Stomach smooth muscle (tissue), 2 donors: ENCODE measurements at regions not wholly inside any gene's neighbourhood (a gene's known extent, or its start where the extent isn't known, plus 50 kb on each side); places are given as distances from the start of the nearest gene placed in this dataset.
"Not testable (repeated sequence)": the region's sequence is repeated elsewhere in the genome, so short reads cannot be mapped to it uniquely, and the experiment has no call there.

Source experiments
- H3K27ac ChIP-seq: one replicate; pipeline ENCODE4 v1.7.0; 2013; ENCODE audit warnings: mild to moderate bottlenecking, low read length, inconsistent platforms
- H3K27me3 ChIP-seq, 2 donors: one replicate each; pipeline ENCODE4 v1.7.0; 2013; ENCODE audit warnings: low read length in 2 of 2; ENCODE audit not compliant: insufficient read depth in 2 of 2, control insufficient read depth in 1 of 2
- H3K36me3 ChIP-seq, 2 donors: one replicate each; pipeline ENCODE4 v1.7.0; 2013; ENCODE audit warnings: low read length in 2 of 2; ENCODE audit not compliant: control insufficient read depth in 2 of 2, insufficient read depth in 2 of 2
- H3K4me1 ChIP-seq: one replicate; pipeline ENCODE4 v1.7.0; 2013; ENCODE audit warnings: low read length; ENCODE audit not compliant: control insufficient read depth, insufficient read depth
- H3K4me3 ChIP-seq, 2 donors: one replicate each; pipeline ENCODE4 v1.7.0; 2013; ENCODE audit warnings: low read length in 2 of 2
- H3K9ac ChIP-seq, 2 donors: one replicate each; pipeline ENCODE4 v1.7.0; 2013; ENCODE audit warnings: low read length in 2 of 2, mild to moderate bottlenecking in 1 of 2
- H3K9me3 ChIP-seq, 2 donors: one replicate each; pipeline ENCODE4 v1.7.0; 2013; ENCODE audit warnings: low read length in 2 of 2; ENCODE audit not compliant: control insufficient read depth in 2 of 2
- donor health status: healthy.
- donor health status: Pancreatic carcinoma.

DNA sequence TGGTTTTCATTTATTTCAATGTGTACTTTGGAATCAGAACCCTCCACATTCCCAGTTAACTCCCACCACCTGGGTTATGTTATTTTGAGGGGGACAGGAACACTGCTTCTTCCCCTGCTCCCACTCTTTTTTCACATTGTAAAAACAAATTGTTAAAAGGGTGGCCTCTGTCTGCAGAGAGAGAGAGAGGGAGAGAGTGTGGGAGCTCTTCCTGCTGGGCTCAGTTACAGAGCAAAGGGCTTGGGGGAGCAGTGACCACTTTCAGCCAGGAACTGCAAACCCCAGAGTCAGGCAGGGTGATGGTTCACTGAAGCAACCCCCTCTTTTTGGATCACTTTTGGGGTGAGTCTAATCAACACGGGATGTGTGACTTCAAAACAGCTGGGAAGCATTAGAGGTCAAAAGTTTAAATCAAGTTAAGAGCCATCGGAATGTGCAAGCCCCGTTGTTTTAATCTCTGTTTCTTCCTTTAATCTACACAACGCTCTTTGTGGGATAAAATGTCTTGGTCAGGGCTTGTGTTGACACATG, 577.0 kb upstream of the CDH11 start:
- H3K9me3 ChIP-seq = no peaks in the 10 kb centered on the region
- no peak overlapping the region for H3K4me3 ChIP-seq
- H3K9ac ChIP-seq = no peak overlapping the region
- H3K4me1 ChIP-seq = no peaks in the 10 kb centered on the region
- H3K27me3 ChIP-seq = no peaks in the 10 kb centered on the region
- H3K27ac ChIP-seq = no peak overlapping the region
- H3K36me3 ChIP-seq = no peaks in the 10 kb centered on the region

DNA sequence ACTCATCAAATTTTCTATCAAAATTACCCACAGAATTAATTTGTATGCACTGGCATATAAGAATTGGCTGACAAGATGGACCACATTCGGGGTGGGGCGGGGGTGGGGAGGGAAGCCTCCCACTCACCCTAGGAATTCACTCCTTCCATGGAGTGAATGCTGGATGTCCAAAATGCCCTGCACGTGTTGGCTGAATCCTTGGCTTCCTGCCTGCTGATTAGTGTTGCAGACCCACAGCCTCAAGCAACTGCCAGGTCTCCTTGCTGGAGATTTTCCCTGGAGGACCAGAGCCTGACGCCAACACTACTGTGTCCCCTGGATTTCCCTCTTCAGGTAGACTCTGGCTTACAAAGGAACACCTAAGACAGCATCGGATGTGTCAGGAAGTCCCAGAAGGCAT, 575.7 kb upstream of the CDH11 start:
- Histone ChIP-seq H3K9ac (no peak overlapping the region), H3K36me3 (no peaks in the 10 kb centered on the region), H3K4me1 (no peaks in the 10 kb centered on the region), H3K9me3 (no peaks in the 10 kb centered on the region), H3K27ac (no peak overlapping the region), H3K27me3 (no peaks in the 10 kb centered on the region), H3K4me3 (no peak overlapping the region)

GRCh38 chr16:65697065-65697464, 575.2 kb upstream of the CDH11 start:
- Histone ChIP-seq H3K27ac (no peak overlapping the region), H3K27me3 (no peaks in the 10 kb centered on the region), H3K4me3 (no peak overlapping the region), H3K36me3 (no peaks in the 10 kb centered on the region), H3K4me1 (no peaks in the 10 kb centered on the region), H3K9ac (no peak overlapping the region), H3K9me3 (no peaks in the 10 kb centered on the region)

GRCh38 chr16:65691846-65692245, 570.0 kb upstream of the CDH11 start:
- not testable (repeated sequence) for H3K36me3 ChIP-seq, H3K4me1 ChIP-seq, H3K27ac ChIP-seq, H3K27me3 ChIP-seq, H3K9me3 ChIP-seq, H3K9ac ChIP-seq, H3K4me3 ChIP-seq

DNA sequence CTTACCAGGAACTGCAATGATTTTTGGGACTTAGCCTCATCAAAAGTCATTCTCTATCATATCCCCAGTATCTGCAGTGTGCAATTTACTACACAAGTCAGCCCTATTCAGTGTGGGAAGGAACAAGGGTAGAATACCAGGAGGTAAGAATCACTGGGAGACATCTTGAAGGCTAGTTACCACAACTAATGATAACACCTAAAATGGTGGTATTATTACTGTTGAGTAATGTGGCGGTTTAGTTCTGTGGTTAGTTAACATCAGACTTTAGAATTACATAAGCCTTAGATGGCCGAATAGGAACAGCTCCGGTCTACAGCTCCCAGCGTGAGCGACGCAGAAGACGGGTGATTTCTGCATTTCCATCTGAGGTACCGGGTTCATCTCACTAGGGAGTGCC, 567.9 kb upstream of the CDH11 start:
- Histone ChIP-seq H3K27me3 (no peaks in the 10 kb centered on the region), H3K4me1 (no peaks in the 10 kb centered on the region), H3K27ac (no peak overlapping the region), H3K9me3 (no peaks in the 10 kb centered on the region), H3K9ac (no peak overlapping the region), H3K4me3 (no peak overlapping the region), H3K36me3 (no peaks in the 10 kb centered on the region)

- no peak overlapping the region for H3K27ac ChIP-seq
- H3K27me3 ChIP-seq = no peaks in the 10 kb centered on the region
- no peak overlapping the region for H3K9ac ChIP-seq
- H3K36me3 ChIP-seq = no peaks in the 10 kb centered on the region
- no peaks in the 10 kb centered on the region for H3K9me3 ChIP-seq
- no peaks in the 10 kb centered on the region for H3K4me1 ChIP-seq
- H3K4me3 ChIP-seq = no peak overlapping the region
Measured at GRCh38 chr16:65688301-65688700, 566.4 kb upstream of the CDH11 start.

DNA sequence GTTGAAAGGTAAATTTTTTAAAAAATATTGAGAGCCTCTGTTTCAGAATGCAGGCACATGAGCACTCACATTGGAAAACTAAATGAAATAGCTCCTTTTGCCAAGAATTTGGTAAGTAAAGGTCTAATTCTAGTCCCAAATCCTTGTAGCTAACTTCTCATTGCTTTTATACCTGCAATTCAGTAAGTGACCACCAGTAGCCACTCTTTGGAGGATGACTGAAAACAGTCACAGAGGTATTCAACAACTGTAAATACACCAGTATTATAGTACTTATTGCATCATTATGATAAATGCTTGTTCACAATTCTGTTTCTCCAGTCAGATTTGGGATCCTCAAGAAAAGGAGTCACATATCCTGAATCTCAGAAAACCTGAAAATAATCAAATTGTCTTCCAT, 562.4 kb upstream of the CDH11 start:
- H3K27ac ChIP-seq = no peak overlapping the region
- no peak overlapping the region for H3K4me3 ChIP-seq
- H3K9me3 ChIP-seq = peaks cover 0 to 5% of the 10 kb centered on the region in 2 donors
- no peaks in the 10 kb centered on the region for H3K27me3 ChIP-seq
- no peaks in the 10 kb centered on the region for H3K36me3 ChIP-seq
- no peak overlapping the region for H3K9ac ChIP-seq
- H3K4me1 ChIP-seq = no peaks in the 10 kb centered on the region

DNA sequence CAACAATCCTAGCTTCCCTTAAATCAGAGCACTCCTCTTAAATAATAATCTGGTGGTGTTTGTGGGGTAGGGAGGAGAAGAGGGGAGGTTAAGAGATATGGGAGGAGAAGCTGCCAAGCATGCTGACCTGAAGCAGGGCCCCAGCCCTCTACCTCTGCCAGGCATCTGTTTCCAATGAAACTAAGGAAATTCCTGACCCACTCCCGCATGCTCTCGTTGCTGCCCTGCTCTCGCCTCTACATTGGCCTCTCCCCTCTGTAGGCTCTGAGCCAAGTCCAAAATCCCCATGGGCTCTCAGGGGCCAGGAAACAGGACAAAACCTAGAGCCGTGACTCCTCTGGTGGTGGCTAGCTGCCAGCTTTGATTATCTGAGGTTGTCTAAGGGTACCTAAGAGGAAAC, 559.5 kb upstream of the CDH11 start:
- Histone ChIP-seq H3K4me3 (no peak overlapping the region), H3K27me3 (no peaks in the 10 kb centered on the region), H3K9me3 (peaks cover 0 to 5% of the 10 kb centered on the region in 2 donors), H3K36me3 (no peaks in the 10 kb centered on the region), H3K9ac (no peak overlapping the region), H3K27ac (no peak overlapping the region), H3K4me1 (no peaks in the 10 kb centered on the region)

DNA sequence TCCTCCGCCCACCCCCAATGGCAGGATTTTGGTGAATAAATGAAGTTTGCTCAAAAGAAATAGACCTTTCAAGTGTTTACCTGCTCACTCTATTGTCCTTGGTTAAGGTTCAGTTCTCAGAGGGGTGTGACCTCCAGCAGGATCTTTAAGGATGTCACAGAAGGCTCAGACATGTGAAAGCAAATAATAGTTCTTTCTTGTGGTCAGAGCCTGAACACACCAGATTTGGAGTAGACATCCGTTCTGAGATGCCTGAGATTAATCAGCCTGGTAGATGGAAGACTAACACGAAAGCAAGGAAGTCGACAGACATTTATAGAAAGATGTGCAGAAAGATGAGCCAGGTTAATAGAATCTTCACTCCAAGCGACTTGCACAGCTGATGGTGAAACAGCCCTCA, 557.9 kb upstream of the CDH11 start:
- Histone ChIP-seq H3K9me3 (peaks cover 0 to 5% of the 10 kb centered on the region in 2 donors), H3K27ac (no peak overlapping the region), H3K36me3 (no peaks in the 10 kb centered on the region), H3K9ac (no peak overlapping the region), H3K4me1 (no peaks in the 10 kb centered on the region), H3K27me3 (no peaks in the 10 kb centered on the region), H3K4me3 (no peak overlapping the region)

DNA sequence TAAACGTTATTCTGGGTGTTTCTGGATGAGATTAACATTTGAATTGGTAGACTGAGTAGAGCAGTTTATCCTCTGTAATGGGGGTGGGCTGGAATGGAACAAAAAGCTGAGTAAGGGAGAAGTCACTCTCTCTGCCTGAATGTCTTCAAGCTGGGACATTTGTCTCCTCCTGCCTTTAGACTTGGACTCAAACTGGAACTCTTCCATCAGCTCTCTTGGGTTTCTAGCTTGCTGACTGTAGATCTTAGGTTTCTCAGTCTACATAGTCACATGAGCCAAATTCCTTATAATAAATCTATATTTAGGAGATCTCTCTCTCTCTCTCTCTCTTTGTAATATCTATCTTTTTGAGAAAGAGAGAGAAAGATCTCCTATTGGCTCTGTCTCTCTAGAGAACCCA, 553.3 kb upstream of the CDH11 start:
- Histone ChIP-seq H3K4me3 (no peak overlapping the region), H3K9me3 (peaks cover 0 to 4% of the 10 kb centered on the region in 2 donors), H3K36me3 (no peaks in the 10 kb centered on the region), H3K27ac (no peak overlapping the region), H3K9ac (no peak overlapping the region), H3K27me3 (no peaks in the 10 kb centered on the region), H3K4me1 (no peaks in the 10 kb centered on the region)

GRCh38 chr16:65672960-65673359, 551.1 kb upstream of the CDH11 start:
- no peaks in the 10 kb centered on the region for H3K27me3 ChIP-seq
- no peak overlapping the region for H3K27ac ChIP-seq
- peaks cover 0 to 4% of the 10 kb centered on the region in 2 donors for H3K9me3 ChIP-seq
- H3K36me3 ChIP-seq = no peaks in the 10 kb centered on the region
- no peaks in the 10 kb centered on the region for H3K4me1 ChIP-seq
- H3K4me3 ChIP-seq = no peak overlapping the region
- H3K9ac ChIP-seq = no peak overlapping the region
